NK-92 treated with Interleukin-12 subunit alpha and Interleukin-12 subunit beta, amount 100 ng/mL, for 24 hours (cell line): ENCODE measurements at regions not wholly inside any gene's neighbourhood (a gene's known extent, or its start where the extent isn't known, plus 50 kb on each side); places are given as distances from the start of the nearest gene placed in this dataset.

Experiments
- DNase-seq: peaks from one replicate; lab custom pipeline; 2025; lab: John Stamatoyannopoulos, UW

DNA sequence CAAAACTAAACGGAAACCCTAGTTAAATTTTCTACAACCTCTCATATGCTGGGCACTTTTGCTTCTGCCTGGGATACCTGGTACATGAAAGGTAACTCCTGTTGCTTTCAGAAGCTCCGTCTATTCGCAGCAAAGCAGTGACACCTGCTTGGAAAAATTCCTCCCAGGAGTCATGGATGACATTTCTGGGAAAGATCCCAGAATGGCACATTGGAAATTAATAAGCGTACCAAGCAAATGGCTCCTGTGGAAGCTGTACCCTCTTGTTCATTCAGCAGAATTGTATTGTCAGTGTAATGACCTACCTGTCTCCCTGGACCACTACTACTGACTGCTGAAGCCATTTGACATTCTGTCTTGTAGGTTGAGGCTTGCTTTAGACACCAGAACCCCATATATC is 349.7 kb upstream of the NOCT start:
- DNase-seq: no peak

DNA sequence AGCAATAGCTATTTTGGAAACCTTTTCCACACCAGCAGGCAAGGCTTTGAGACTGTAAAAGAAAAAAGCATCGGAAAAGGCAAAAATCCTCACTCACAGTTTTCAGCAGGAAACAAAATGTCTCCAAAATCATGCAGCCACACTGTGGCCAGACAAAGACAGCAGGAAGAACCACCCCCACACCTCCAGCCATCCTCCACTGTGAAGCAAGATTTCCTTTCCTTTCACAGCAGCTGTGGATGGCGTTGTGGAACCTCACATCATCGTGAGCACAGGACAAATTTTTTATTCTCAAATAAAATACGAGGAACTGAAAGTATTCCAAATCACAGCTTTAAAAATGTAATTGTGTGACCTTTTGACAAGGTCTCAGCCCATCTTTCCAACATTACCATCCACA is 351.7 kb upstream of the NOCT start:
- DNase-seq: no peak

DNA sequence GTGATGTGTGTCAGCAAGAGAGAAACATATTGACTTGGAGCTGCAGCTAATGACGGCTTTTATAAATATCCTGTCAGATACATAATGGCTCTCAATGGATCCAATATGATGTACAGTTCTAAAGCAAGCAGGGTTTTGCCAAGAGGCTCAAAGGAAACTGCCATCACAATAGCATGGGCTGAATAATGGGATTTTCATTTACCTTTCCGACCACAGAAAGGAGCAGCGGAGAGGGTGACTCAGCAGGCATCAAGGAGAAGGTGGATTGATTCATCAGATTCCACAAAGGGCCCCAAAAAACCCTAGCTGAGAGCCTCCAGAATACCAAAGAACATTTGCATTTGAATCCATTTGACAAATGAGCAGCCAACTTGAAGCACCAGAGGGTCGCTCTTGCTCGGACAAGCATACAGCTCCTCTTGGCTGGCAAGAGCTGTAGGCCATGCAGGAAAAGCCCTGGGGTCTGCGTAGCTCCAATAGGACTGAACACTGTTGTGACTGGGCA is 355.7 kb upstream of the NOCT start:
- DNase-seq: no peak

DNA sequence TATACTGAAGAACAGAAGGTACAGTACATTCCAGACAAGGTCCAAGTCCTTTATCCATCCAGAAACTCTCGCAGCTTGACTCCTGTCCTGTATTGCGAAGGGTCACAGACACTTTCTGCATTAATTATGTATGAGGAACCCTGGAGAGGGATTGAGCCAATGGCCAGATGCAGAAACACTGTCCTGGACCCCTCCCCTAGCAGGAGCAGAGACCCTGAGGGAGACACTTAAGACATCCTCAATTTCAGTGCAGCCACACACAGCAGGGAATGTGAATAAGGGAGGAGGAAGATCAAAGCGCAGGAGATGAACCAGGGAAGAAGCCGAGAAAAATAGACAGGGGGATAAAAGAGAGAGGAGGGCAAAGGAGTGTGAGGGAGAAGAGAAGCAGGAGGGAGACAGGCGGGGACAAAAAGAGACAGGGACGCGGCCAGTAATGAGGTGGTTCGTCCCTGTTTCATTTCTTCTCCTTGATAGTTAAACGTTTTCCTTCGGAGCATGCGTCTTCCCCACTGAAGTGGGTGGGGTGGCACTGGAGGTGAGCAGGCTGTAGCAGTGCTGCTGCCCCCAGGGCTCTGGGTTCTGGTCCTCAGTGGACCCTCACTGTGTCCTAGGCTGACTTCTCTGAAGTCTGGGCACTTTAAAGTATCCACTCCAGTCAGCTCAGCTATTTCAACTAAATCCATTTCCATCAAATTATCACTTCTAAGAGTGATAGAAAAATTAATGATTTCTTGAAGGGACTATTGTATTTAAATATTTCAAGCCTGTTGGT is 356.4 kb upstream of the NOCT start:
- no peak for DNase-seq

DNA sequence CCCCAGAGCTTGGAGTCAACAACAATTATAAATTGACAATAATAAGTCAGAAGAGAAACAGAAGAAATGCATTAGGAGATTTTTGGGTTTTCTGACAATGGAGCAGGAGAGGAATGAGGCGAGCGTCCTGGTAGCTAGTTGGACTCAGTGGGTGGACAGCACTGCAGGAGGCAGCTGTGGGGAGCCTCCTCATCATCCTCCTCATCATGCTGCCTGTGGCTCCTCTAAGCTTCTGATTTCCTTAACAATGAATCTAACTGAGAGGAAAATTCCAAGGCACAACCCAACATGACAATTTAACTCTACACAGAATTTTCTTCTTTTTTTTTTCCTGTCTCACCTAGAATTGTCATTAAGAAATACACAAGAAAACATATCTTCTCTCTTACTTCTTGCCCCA is 357.1 kb upstream of the NOCT start:
- no peak for DNase-seq

DNA sequence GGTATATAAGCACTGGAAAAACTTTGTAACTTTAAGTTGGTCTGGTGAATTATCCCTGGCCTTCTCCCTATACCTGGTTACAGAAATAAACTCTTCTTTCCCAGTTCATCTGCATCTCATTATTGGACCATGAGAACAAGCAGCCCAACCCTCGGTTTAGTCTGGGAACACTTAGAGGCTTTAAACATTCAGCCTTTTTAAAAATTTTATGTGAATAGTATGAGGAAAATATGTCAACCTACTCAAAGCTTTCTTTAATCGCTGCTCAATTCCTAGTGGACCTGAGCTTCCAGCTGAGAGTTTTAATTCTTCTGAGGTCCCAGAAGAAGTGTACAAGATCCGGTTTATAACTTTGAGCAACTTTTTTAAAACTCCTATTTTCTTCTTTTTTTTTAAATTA is 358.6 kb upstream of the NOCT start:
- DNase-seq: no peak

DNA sequence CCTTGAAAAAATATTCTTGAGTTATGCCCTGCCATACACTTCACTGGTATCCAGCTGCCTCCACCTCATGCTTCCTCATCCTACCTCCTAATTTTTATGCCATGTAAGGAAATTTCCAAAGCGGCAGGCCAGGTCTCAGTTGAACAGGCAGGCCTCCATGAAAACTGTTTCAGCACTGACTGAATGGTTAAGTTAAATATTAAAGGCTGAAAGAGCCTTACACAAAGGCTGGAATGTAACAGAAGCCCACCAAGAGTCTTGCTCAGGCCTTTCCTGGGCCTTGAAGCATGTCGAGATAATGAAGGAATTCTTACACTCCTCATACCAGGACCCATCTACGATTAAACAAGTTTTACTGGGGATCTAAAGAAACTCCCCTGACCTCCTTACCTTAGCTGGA is 359.6 kb upstream of the NOCT start:
- no peak for DNase-seq

DNA sequence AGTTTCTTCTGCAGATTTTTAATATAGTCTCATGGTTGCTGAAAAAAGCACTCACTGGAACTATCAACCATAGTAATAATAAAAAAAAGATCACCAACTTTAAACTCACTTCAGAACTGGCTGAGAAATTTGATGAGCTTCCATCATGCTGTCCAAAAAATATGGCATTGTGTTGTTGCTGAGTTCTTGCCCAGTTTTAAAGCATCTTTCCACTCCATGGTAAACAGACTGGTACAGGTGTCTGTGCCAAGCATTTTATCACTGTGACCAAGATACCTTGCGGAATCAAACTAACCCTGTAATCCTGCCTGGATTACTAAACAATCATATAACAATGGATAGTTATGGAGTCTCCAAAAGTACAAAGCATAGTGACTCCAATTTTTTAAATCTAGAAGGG is 360.3 kb upstream of the NOCT start:
- DNase-seq: no peak

DNA sequence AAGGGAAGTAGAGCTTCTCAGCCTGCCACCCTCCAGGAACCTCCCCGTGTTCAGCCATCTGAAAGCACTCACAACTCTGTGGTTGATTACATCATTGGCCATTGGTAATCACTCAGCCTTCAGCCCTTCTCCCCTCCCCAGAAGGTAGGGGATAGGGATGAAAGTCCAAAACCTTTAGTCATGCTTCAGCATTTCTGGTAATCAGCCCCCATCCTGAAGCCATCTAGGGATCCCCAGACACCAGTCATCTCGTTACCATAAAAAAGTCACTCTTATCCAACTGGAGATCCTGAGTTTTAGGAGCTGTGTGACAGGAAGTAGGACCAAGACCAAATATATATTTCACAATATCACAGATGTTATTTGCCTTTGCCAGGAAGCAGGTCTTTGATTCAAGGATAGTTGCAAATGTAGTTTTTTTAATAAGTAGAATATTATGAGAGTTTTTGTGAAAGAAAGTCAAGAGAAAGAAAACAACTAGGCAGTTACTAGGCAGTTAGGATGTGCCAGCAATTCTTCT is 364.6 kb upstream of the NOCT start:
- DNase-seq: no peak

DNA sequence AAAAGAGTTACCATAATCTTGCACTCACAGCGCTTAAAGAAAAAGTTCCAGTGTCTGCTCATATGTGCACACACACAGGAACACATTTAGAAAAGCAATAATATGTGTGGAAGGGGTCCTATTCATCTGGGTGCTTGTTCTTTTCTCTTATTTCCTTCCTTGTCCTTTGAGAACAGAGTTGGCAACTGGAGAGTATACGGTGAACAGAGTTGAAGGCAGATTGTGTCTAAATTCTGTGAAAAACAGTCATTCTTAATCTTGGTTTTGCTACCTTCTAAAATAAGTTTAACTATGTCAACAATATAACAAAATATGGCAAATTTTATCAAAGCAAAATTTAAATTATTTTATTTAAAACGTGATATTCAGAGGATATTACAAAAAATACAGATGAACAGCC is 365.1 kb upstream of the NOCT start:
- no peak for DNase-seq

DNA sequence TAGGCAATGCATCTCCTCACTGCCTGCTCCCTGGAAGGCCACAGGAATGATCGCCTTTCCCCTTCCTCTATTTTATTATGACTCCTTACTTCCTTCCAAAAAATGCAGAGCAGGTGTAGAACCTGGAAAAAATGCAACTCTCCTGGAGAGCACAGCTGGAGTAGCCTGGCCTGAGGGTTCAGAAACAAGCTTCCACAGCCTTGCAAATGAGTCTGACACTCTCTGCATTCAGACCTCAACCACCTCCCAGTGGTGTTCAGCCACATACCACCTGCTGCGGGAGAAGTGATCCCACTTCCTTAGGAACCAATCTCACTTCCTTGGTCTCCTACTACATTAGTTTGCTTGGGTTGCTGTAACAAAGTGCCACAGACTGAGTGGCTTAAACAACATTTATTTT is 368.1 kb upstream of the NOCT start:
- DNase-seq: no peak

DNA sequence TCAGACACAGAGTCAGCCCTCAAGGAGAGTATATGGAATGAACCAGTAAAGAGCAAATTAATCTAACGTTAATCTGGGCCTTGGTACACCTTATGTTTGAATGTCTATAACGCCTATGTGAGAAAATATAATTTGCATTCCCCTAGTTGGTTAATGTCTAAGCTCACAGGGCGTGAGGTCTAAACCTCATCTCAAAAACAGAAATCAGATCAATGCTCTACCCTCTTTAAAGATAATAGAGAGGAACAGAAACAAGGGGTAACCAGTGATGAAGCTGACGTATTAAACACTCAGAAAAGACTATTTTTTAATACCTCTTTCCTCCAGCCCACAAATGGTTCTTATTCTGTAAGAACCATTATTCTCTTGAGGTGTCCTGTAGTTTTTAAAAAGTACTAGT is 369.2 kb upstream of the NOCT start:
- DNase-seq: no peak

DNA sequence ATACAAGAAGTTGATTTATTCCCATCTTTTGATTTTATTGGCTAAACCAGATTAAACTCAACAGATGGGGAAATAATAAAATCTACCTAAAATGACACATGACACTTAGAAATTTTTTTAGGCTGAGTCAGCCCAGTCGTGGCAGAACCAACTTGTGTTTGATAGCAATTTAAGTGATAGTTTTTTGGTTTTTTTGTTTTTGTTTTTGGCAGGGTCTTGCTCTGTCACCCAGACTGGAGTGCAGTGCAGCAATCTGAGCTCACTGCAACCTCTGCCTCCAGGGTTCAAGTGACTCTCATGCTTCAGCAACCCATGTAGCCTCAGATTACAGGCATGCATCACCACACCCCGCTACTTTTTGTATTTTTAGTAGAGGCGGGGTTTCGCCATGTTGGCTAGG is 370.3 kb upstream of the NOCT start:
- DNase-seq: no peak

DNA sequence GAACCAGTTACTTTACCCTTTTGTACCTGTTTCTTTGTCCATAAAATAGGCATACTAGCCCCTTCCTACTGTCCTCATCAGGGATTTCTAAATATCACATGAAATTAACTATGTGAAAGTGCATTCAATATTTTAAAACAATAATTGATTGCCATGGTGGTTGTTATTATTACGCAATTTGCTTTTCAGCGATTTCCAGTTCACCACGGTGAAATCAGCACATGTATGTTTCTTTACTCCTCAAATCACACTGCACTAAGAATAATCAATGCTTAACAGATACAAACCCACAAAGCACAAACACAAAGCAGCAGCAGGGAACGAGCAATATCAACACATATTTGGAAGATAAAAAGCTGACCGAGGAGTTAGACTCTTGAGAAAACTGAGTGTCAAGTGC is 371.3 kb upstream of the NOCT start:
- no peak for DNase-seq

DNA sequence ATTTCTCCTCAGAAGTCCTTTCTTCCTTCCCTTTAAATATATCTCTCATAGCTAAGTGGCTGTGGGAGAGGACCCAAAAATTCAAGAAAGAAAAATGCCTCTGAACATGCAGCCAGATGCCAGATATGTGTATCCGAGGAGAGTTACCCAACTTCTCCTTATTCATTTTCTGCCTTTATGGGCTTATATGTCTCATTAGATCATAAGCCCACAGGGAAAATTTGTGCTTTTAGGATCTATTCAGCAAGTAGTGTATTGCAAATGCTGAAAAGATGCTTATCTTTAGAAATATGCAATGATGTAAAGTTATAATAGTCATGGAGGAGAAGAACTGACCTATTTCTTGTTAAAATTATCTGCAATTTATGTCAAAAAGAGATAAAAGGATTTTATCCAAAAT is 371.8 kb upstream of the NOCT start:
- no peak for DNase-seq

DNA sequence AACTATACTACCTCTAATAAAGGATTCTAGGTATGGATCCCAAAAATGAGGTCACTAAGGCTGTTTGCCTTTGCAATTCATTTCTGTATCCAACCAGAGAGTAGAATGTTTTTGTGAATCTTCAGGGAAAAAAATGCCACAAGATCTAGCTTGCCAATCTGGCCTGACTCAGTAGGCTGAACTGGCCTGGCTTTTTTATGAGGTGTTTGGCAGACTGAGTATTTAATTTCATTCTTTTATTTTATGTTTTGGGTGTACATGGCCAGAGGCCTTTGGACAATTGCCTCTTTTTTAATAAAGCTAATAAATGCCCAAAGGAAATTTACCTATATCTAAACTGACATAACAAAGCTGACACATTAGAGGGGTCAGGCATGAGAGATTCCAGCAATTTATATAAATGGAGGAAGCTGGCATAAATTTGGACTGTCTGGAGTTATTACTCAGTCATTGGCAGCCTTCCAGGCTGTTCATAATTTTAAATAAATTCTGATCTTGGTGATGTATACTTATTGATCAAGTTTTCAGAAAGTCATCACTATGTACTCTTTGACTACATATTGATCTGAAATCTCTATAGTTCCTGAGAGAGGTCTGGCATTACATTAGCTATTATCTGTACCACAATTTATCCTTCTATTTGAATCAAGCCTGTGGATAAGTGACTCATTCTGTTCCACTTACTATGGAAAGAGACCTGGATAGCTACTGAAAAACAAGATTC is 376.4 kb upstream of the NOCT start:
- no peak for DNase-seq

DNA sequence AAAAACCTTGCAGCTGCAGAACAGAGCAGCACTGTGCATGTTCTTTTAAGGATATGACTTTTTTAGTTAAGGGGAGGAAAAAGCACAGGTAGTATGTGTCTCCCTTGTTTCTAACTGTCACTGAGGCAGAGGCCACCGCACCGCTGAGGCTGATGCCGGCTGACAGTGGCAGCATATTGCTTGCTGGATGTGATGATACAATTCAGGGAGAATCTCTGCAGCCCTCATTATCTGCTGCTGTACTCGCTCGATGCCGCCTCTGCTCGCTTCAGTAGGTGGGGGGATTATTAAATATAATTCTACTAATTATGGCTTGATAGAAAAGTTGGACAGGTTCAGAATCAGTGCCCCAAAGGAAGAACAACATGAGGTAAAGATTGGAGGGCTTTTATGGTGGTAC is 378.8 kb upstream of the NOCT start:
- no peak for DNase-seq

DNA sequence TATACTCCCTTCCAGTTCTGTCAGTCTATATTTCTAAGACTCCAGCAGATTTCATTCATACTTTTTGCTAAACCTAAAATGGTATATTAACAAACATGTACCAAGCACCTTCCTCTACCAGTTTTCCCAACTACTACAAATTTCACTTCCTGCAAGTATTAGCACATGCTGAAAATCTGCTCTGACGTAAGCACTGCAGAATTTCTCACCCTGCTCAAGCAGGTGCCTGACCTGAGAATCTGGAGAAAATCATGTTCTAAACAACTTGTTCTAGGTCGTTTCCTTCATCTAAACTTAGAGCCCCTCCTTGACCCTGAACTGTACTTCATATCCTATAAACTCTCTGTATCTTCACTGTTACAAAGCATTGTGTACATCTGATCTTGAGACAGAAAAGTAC is 380.7 kb upstream of the NOCT start:
- no peak for DNase-seq

DNA sequence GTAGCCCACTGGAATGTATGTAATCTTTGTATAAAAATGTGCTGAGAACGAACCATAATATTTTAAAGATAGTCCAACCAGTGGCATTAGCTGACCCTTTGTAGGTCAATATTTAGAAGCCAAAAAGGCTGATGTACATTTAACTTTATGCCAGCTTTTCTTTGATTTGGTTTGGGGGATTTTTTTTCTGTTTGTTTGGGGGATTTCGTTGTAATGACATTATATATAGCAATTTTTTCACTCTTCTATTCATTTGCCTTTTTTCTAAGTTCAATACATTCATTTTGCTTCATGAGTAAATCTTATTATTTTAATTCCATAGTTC is 382.0 kb upstream of the NOCT start:
- DNase-seq: no peak

DNA sequence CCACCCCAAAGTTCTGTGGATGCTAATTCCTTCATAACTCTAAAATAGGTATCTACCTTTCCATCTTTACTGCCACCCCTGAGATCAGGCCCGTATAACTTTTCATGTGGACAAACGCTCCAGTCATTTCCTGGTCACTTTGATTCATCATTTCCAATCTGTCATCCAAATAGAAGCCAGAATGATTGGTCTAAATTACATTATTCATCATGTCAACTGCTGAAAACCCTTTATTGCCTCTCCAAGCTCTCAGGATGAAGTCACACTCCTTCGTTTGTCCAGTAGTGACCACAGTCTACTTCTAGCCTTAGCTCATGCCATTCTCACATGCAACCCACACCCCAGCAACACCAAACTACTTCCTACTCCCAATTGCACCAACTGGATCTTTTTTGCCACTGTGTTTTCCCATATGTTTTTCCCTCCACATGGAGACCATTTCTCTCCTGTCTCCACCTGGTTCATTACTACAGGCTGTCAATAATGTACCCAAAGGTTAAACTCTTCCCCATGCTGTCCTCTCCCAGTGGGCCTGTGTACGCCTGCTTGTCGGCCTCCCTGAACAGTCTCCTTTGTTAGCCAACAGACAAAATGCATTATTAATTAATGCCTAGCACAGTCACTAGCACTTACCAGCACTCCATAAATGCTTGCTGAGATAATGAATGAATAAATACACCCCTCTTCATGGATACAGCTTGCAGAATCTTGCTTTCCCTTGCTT is 382.6 kb upstream of the NOCT start:
- DNase-seq: no peak

DNA sequence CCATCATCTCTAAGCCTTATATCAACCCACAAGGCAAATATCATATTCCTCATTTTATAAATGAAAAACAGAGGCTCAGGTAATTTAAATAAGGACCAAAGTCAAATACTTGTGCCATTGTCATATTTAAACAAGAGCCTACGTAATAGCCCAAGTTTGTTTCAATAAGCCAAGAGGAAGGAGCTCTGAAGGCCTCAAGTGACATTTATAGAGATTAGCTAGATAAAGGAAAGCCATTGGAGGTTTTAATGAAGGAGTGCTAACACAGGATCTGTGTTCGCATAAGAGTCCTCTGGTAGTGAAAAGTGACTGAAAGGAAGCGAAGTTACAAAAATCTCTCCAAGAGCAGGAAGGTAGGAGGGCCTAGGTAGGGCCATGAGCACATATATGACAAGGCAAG is 384.9 kb upstream of the NOCT start:
- no peak for DNase-seq

DNA sequence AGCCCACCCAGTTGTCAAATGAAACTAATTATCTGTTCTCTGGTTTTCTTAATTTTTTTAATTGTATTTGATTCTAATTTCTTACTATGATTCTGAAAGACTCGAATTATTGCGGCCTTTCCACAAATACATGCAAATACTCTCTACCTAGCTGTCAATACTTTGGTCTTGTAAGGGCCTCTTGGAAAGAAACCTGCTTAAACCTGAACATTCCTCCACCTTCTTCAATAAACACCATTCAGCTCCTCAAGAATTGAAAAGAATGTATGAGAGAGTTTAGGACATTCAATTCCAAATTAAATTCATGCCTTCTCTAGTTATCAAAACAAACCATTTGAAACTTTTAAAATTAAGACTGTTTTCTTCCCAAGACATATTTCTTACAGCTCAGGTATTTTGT is 385.9 kb upstream of the NOCT start:
- no peak for DNase-seq

DNA sequence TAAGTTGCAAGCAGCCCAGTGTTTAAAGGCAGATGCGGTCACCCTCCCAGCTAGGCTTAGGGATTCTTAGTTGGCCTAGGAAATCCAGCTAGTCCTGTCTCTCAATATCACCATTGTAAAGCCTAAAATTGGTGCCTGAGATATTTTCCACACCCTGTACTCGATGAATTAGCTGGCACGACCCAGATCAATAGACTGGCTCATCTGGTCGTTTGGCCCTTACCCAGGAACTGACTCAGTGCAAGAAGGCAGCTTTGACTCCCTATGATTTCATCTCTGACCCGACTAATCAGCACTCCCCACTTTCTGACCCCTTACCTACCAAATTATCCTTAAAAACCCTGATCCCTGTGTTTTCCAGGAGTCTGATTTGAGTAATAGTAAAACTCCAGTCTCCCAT is 384.9 kb upstream of the SLC7A11 start:
- no peak for DNase-seq
